ENCODE measurements at regions not wholly inside any gene's neighbourhood (a gene's known extent, or its start where the extent isn't known, plus 50 kb on each side); places are given as distances from the start of the nearest gene placed in this dataset.

GRCh38 chr5:92861531-92862285, 719.3 kb downstream of the NR2F1-AS1 start:
- POLR2A ChIA-PET: no interaction called here
- BruUV-seq (replicated peaks): no TSS peak
- TF ChIP-seq MYC (IDR thresholded peaks at IDR 0.05; ENCODE audit: low read depth, low read length) (no peak), FOS (IDR thresholded peaks at IDR 0.05; ENCODE audit: borderline replicate concordance, insufficient read depth, low read length) (no peak), EZH2 (IDR thresholded peaks at IDR 0.05; ENCODE audit: borderline replicate concordance, low read depth, low read length, severe bottlenecking) (no peak), CTCF (IDR thresholded peaks at IDR 0.05; ENCODE audit: extremely low read depth in 1 of 2, insufficient read depth in 1 of 2, low read depth in 1 of 2, low read length in 2 of 2) (no peak), GATA2 (IDR thresholded peaks at IDR 0.05; ENCODE audit: insufficient read depth, insufficient read length, low read depth, low read length) (no peak), POLR2AphosphoS5 (IDR thresholded peaks at IDR 0.05; ENCODE audit: insufficient read depth, low read depth, low read length) (no peak)

More at GRCh38 chr5:92861531-92862285, 719.3 kb downstream of the NR2F1-AS1 start:
- Histone ChIP-seq H3K4me2 (ENCODE audit: insufficient read depth, low read length) (no peak overlapping the region), H3K27ac (ENCODE audit: insufficient read depth, low read depth, low read length) (no peak overlapping the region), H3K27me3 (ENCODE audit: control insufficient read depth in 2 of 2, insufficient read depth in 2 of 2, low read length in 2 of 2) (no peaks in the 10 kb centered on the region), H4K20me1 (replicated peaks; ENCODE audit: control insufficient read depth, extremely low read depth, insufficient read depth, low read length) (no peaks in the 10 kb centered on the region), H3K79me2 (ENCODE audit: control insufficient read depth, insufficient read depth, low read length) (no peaks in the 10 kb centered on the region), H3K9ac (replicated peaks; ENCODE audit: extremely low read depth, insufficient read depth, low read length) (no peak overlapping the region), H3K9me3 (replicated peaks; ENCODE audit: control insufficient read depth, insufficient read depth, low read length) (no peaks in the 10 kb centered on the region), H3K4me1 (ENCODE audit: control insufficient read depth, extremely low read depth, insufficient read depth, low read length) (peaks cover 5% of the 10 kb centered on the region), H3K36me3 (ENCODE audit: control insufficient read depth in 2 of 2, extremely low read depth in 1 of 2, insufficient read depth in 2 of 2, low read length in 2 of 2) (no peaks in the 10 kb centered on the region), H2AFZ (ENCODE audit: low read depth, low read length) (no peak overlapping the region), H3K9me1 (replicated peaks; ENCODE audit: control insufficient read depth, extremely low read depth, insufficient read depth, low read length) (no peaks in the 10 kb centered on the region), H3K4me3 (replicated peaks in 1 of 3; ENCODE audit: insufficient read depth in 1 of 3, low read depth in 1 of 3, low read length in 3 of 3) (no peak overlapping the region)
- FAIRE-seq (no peak), DNase-seq (ENCODE audit: low read depth, low spot score) (no peak)
- CTCF ChIA-PET: no interaction called here
- dilution Hi-C loops (cut with MboI; ENCODE audit: extremely low pct_ligation_motif_present, low sequenced_read_pairs): no loop called here
- intact Hi-C loops (cut with micrococcal nuclease): no loop called here

All from endothelial cell of umbilical vein (primary cell).